ENCODE measurements at regions not wholly inside any gene's neighbourhood (a gene's known extent, or its start where the extent isn't known, plus 50 kb on each side); places are given as distances from the start of the nearest gene placed in this dataset.

DNA sequence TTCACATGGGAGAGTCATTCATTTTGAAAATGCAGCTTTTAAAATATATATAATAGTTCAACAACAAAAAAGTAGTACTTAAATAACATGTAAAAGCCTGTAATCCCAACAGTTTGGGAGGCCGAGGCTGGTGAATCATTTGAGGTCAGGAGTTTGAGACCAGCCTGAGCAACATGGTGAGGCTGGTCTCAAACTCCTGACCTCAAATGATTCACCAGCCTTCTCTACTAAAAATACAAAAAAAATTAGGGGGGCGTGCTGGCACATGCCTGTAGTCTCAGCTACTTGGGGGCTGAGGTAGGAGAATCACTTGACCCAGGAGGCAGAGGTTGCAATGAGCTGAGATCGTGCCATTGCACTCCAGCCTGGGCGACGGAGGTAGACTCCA, 256.3 kb upstream of the RGS6 start:
- TF ChIP-seq SIN3A (IDR thresholded peaks at IDR 0.05; ENCODE audit: borderline replicate concordance, insufficient read depth, low read length) (no peak), POLR2AphosphoS5 (IDR thresholded peaks at IDR 0.05; ENCODE audit: low read depth, low read length) (no peak)
